DMS53 treated with DMSO at 0.1 percent for 48 hours (cell line): ENCODE measurements at regions not wholly inside any gene's neighbourhood (a gene's known extent, or its start where the extent isn't known, plus 50 kb on each side); places are given as distances from the start of the nearest gene placed in this dataset.

Experiments
- DNase-seq: peaks from one replicate; lab custom pipeline; 2025; ENCODE audit not compliant: unreplicated experiment; lab: John Stamatoyannopoulos, UW

GRCh38 chr12:111310076-111310870 lies 58.6 kb downstream of the PHETA1 start:
- DNase-seq = no peak

DNA sequence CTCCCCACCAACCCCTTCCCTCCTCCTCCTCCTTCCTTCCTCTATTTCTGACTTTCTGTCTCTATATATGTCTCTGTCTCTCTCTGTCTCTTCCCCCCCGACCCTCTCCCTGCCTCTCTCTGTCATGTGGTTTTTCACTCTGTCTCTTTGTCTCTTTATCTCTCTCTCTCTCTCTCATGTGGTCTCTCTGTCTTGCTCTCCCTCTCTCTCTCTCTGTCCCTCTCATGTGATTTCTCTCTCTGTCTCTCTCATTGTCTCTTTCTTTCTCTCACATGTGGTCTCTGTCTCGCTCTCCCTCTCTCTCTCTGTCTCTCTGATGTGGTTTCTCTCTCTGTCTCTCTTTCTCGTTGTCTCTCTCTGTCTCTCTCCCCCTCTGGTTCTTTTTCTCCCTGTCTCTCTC lies 59.3 kb downstream of the PHETA1 start:
- no peak for DNase-seq

DNA sequence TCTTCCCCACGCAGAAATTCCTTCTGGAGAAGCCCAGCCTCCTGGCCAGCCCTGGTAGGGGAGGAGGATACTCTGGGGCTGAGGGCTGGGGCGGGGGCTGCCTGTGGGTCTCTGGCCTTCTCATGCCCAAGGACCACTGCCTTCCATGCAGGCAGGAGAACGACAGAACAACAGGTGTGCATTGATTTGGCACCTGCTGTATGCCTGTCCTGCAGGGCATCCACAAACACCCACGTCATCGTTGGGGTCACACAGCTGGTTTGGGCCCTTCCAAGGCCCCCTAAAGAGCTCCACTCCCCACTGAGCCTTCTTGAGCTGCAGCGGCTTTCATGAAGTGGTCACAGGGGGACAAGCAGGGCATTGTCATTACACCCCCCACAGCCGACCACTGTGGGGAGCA lies 60.4 kb downstream of the PHETA1 start:
- no peak for DNase-seq

GRCh38 chr12:111304642-111305071 lies 64.2 kb downstream of the PHETA1 start:
- peak; percentile 20 for DNase-seq

DNA sequence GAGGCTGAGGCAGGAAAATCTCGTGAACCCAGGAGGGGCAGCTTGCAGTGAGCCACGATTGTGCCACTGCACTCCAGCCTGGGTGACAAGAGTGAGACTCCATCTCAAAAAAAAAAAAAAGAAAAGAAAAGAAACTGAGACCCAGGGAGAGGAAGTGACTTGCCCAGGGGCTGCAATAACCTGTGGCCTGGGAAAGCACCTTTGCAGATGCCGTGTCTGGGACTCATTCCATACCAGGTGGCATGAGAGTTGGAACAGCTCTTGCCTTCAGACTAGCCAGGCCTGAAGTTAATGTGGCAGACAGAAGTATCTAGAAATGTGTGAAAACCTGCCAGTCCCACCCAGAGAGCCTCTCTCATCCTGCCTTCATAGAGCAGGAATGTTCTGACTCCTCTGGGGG lies 65.4 kb downstream of the PHETA1 start:
- DNase-seq = no peak

- no peak for DNase-seq
These were observed 70.1 kb downstream of the PHETA1 start for GRCh38 chr12:111298582-111299436.

DNA sequence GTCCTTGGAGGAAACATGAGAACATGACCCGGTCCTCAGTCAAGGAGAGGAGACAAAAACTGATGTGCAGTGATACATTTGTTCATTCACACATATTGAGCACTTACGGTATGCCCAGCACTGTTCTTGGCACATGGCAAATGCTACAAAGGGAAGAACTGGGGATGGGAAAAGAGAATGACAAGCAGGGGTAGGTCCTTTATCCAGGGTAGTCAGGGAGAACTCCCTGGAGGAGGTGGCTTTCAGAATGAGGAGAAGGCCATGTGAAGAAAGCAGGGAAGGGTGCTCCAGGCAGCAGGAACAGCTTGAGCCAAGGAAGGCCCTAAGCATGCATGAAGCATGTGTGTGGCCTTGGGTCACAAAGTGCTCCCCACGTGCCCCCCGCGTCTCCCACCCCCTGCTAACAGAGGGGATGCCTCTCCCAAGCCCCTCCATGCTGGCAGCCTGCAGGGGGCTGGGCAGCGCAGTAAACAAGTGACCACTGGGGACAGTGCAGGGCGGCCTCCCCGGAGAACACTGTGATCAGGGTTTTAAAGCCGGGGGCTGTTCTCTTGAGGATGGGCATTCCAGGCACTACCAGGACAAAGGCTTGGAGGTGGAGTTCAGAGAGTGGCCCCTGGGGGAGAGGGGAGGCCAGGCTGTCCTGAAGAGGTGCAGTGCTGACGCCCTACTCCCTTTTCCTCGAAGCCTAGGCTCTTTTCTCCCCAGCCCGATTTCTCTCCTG lies 71.0 kb downstream of the PHETA1 start:
- no peak for DNase-seq

DNA sequence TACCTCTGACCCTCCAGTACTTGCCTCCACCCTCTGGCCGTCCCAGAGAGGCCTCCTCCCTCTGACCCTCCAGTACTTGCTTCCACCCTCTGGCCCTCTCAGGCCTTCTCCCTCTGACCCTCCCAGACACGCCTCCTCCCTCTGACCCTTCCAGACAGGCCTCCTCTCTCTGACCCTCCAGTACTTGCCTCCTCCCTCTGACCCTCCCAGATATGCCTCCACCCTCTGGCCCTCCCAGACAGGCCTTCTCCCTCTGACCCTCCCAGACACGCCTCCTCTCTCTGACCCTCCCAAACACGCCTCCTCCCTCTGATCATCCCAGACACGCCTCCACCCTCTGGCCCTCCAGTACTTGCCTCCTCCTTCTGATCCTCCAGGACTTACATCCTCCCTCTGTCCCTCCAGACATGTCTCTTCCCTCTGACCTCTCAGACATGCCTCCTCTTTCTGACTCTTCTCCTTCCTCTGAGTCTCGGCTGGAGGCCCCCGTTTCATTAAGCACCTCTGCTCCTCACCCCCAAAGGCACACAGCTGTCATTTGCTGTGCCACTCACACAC lies 71.9 kb downstream of the PHETA1 start:
- DNase-seq = no peak

DNA sequence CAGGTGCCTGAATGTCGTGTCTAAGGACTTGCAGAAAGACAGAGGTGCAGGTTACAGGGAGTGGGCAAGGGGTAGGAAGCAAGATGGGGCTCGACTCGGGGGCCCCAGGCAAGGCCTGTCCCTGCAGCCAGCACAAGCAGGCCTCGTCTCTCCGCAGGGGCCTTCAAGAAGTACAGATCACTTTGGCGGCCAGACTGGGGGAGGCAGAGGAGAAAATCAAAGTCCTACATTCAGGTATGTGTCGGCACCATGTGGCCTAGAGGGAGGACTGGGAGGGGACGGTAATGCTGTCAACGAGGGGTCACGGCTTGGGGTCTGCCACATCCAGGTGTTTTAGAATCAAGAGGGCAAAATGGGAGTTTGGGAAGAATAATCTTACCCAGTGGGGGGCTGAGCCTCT lies 73.7 kb downstream of the PHETA1 start:
- DNase-seq = no peak

- DNase-seq = no peak
These were observed 75.5 kb downstream of the PHETA1 start for GRCh38 chr12:111293266-111294009.

- no peak for DNase-seq
These were observed 77.5 kb downstream of the PHETA1 start for GRCh38 chr12:111291357-111291756.

GRCh38 chr12:111288771-111289170 lies 80.1 kb downstream of the PHETA1 start:
- no peak for DNase-seq

GRCh38 chr12:111287125-111287900 lies 81.6 kb downstream of the PHETA1 start:
- no peak for DNase-seq

- DNase-seq = no peak
These were observed 83.7 kb downstream of the PHETA1 start for GRCh38 chr12:111285200-111285599.

DNA sequence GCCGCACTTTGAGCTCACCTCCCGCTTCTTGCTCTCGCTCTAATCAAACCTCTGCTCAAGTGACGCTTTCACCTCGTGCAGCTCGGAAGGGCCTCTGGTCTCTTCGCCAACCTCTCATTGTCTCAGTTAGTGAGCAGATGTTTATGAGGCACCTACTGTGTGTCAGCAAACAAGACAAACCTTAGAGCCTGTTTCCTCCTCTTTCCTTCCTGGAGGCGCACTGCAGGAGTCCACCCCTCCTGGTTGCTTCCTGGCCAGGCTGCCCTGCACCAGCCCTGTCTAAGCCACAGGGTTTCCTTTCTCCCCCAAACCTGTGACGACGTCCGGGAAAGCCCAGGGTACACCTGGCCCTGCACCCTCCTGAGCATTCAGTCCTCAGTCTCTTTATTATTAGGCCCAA lies 84.2 kb downstream of the PHETA1 start:
- no peak for DNase-seq

DNA sequence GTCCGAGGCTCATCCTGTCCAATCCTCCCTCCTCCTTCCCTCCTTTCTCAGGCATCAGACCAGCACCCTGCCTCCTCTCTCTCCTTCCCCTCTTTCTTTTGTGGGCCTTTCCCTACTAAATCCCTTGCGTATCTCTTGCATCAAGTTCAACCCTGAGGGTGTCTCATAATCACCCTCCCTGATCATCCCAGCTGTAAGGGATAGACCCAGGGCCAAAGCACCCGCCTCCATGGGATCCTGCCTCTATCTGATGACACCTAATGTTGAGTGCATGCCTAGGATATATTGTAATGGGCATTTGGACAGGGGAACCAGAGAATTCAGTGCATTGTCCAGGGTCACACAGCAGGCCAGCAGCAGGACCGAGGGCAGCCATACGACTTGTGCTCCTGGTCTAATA lies 84.9 kb downstream of the PHETA1 start:
- DNase-seq = no peak

DNA sequence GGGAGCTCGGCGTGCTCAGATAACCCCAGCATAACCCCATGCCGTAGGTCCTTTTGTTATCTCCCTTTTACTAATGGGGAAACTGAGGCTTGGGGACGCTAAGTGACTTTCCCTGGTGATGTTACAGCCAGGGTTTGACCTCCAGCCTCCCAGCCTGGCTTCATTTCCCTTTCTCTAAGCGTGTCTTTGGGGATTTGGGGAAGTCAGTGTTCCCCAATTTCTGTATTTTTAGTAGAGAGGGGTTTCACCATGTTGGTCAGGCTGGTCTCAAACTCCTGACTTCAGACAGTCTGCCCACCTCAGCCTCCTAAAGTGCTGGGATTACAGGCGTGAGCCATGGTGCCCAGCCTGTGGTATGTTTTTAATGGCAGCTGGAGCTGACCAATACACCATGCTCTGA lies 85.4 kb downstream of the PHETA1 start:
- DNase-seq = no peak

GRCh38 chr12:111277570-111277969 lies 91.3 kb downstream of the PHETA1 start:
- DNase-seq = no peak

GRCh38 chr12:111276146-111276545 lies 92.7 kb downstream of the PHETA1 start:
- DNase-seq = no peak

DNA sequence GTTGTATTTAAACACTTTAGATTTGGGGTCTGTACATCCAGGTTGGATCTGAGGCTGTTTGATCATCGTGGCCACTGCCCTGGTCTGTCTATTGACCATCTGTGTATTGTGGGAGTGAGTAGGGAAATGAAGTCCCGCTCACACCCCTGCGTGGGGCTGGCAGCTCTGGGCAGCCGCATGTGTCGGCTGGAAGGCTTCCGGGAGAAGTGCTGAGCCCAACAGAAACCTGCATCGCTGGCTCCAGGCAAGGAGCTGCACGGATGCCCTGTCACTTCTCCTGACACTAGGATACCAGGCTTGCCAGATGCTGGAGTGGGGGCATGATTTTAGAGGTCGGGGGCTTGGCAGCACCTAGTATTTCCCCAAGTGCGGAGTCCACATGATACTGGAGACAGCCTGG lies 93.6 kb downstream of the PHETA1 start:
- DNase-seq = no peak
